ENCODE measurements at regions not wholly inside any gene's neighbourhood (a gene's known extent, or its start where the extent isn't known, plus 50 kb on each side); places are given as distances from the start of the nearest gene placed in this dataset.

- DNase-seq = peak; percentile 40
- TF ChIP-seq POLR2A (IDR thresholded peaks at IDR 0.05) (no peak), POLR2AphosphoS5 (IDR thresholded peaks at IDR 0.05) (no peak), EP300 (IDR thresholded peaks at IDR 0.05) (no peak)
- TF ChIP-seq, protein P1, sequence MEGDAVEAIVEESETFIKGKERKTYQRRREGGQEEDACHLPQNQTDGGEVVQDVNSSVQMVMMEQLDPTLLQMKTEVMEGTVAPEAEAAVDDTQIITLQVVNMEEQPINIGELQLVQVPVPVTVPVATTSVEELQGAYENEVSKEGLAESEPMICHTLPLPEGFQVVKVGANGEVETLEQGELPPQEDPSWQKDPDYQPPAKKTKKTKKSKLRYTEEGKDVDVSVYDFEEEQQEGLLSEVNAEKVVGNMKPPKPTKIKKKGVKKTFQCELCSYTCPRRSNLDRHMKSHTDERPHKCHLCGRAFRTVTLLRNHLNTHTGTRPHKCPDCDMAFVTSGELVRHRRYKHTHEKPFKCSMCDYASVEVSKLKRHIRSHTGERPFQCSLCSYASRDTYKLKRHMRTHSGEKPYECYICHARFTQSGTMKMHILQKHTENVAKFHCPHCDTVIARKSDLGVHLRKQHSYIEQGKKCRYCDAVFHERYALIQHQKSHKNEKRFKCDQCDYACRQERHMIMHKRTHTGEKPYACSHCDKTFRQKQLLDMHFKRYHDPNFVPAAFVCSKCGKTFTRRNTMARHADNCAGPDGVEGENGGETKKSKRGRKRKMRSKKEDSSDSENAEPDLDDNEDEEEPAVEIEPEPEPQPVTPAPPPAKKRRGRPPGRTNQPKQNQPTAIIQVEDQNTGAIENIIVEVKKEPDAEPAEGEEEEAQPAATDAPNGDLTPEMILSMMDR (IDR thresholded peaks at IDR 0.05) = no peak
Measured at GRCh38 chr11:116689413-116690127, 83.2 kb downstream of the BUD13 start.

DNA sequence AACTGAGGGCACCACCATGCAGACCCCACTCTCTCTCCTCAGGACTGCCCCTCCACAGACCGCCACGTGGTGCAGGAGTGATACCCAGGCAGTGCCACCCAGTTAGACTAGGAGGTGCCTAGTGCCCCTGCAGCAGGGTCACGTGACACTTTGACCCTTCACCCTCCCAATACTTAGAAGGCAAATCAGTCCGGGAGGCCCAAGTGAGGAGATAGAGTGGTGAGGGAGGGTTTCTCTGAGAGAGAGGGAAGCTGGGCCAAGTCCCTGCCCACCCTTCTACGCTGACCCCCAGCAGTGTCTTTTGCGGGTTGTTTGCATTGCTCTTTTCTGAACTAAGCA is 84.6 kb downstream of the BUD13 start:
- H3K36me3 ChIP-seq = no peaks in the 10 kb centered on the region
- DNase-seq = no peak
- H3K27me3 ChIP-seq = peaks cover 0 to 5% (median 0%) of the 10 kb centered on the region in 3 donors
- WGBS, 2 donors = 68 to 72% methylated on average over 6 of the region's 6 CpGs
- TF ChIP-seq, protein P1 (IDR thresholded peaks at IDR 0.05) = no peak
- TF ChIP-seq POLR2A (IDR thresholded peaks at IDR 0.05) (no peak), EP300 (IDR thresholded peaks at IDR 0.05) (no peak), POLR2AphosphoS5 (IDR thresholded peaks at IDR 0.05) (no peak)
- H3K9me3 ChIP-seq = peaks cover 0 to 3% (median 0%) of the 10 kb centered on the region in 4 donors
- no peak overlapping the region for H3K4me3 ChIP-seq
- H3K4me1 ChIP-seq = no peaks in the 10 kb centered on the region
- intact Hi-C loops (cut with DNase I) = no loop called here
- no peak overlapping the region for H3K27ac ChIP-seq

More at GRCh38 chr11:116689413-116690127, 83.2 kb downstream of the BUD13 start:
- Histone ChIP-seq H3K27me3 (peaks cover 0 to 5% (median 0%) of the 10 kb centered on the region in 3 donors), H3K4me1 (no peaks in the 10 kb centered on the region), H3K9me3 (no peaks in the 10 kb centered on the region), H3K4me3 (no peak overlapping the region), H3K36me3 (no peaks in the 10 kb centered on the region), H3K27ac (no peak overlapping the region)
- intact Hi-C loops (cut with DNase I) = loop anchor here (2.0 to 10.0 kb wide), 4 partner anchors 415 to 1365 kb away; no protein-coding TSS in a partner anchor
- WGBS, 2 donors = 82 to 87% methylated on average over 12 of the region's 12 CpGs

- peak; percentile 48 for DNase-seq
- Histone ChIP-seq H3K9me3 (peaks cover 0 to 4% (median 0%) of the 10 kb centered on the region in 4 donors), H3K4me1 (no peaks in the 10 kb centered on the region), H3K36me3 (no peaks in the 10 kb centered on the region), H3K27ac (no peak overlapping the region), H3K4me3 (no peak overlapping the region), H3K27me3 (peaks cover 0 to 5% (median 0%) of the 10 kb centered on the region in 3 donors)
- intact Hi-C loops (cut with DNase I) = no loop called here
- no peak for TF ChIP-seq POLR2A (IDR thresholded peaks at IDR 0.05)
- TF ChIP-seq POLR2AphosphoS5 (IDR thresholded peaks at IDR 0.05) = no peak
- TF ChIP-seq, protein P1 (IDR thresholded peaks at IDR 0.05) = no peak
- no peak for TF ChIP-seq EP300 (IDR thresholded peaks at IDR 0.05)
- WGBS, 2 donors = 54 to 58% methylated on average over 6 of the region's 6 CpGs
Measured at GRCh38 chr11:116687458-116688201, 85.2 kb downstream of the BUD13 start.

GRCh38 chr11:116686866-116687265 is 85.9 kb downstream of the BUD13 start:
- TF ChIP-seq POLR2AphosphoS5 (IDR thresholded peaks at IDR 0.05) (no peak), EP300 (IDR thresholded peaks at IDR 0.05) (no peak)
- TF ChIP-seq, protein P1 (IDR thresholded peaks at IDR 0.05) = no peak
- H3K36me3 ChIP-seq = no peaks in the 10 kb centered on the region
- no peaks in the 10 kb centered on the region for H3K4me1 ChIP-seq
- intact Hi-C loops (cut with DNase I) = no loop called here
- peaks cover 0 to 4% (median 0%) of the 10 kb centered on the region in 4 donors for H3K9me3 ChIP-seq
- H3K27ac ChIP-seq = no peak overlapping the region
- H3K27me3 ChIP-seq = peaks cover 0 to 5% (median 0%) of the 10 kb centered on the region in 3 donors
- 64 to 73% methylated on average over 9 of the region's 9 CpGs for WGBS, 2 donors
- H3K4me3 ChIP-seq = no peak overlapping the region
- peak; percentile 39 for DNase-seq
